SK-N-SH (cell line): ENCODE measurements at regions not wholly inside any gene's neighbourhood (a gene's known extent, or its start where the extent isn't known, plus 50 kb on each side); places are given as distances from the start of the nearest gene placed in this dataset.

Source experiments
- CTCF ChIA-PET: fragments of 300-600, 350-600 bp; formaldehyde crosslinking; extraction: SDS; loops from one replicate; lab custom pipeline; 2021; lab: Yijun Ruan, JAX
- POLR2A ChIA-PET: fragments of 350-600 bp; sonication (Branson Sonifier 250); formaldehyde crosslinking; extraction: SDS; loops from one replicate; lab custom pipeline; 2020; ENCODE audit warnings: antibody characterized with exemption, inconsistent platforms; lab: Yijun Ruan, JAX
- DNase-seq: peaks from one replicate; pipeline ENCODE4 v3.0.0; 2012
- H2AFZ ChIP-seq: fragments of 200-600 bp; sonication (generic); 2 replicates; pipeline ENCODE4 v1.8.1; 2016; ENCODE audit warnings: antibody characterized with exemption, mild to moderate bottlenecking, low read depth
- H3F3A ChIP-seq: fragments of 200-600 bp; sonication (generic); replicated peaks from 2 replicates; pipeline ENCODE3; 2016; ENCODE audit warnings: antibody characterized with exemption, mild to moderate bottlenecking; ENCODE audit not compliant: insufficient read depth
- H3K27ac ChIP-seq, 2 experiments: fragments of 200-500 bp in 1 of 2; fragments of 200-600 bp in 1 of 2; sonication (Bioruptor generic) in 1 of 2; sonication (generic), shearing (Covaris generic) in 1 of 2; 2 replicates each; pipeline versions ENCODE4 v1.5.1 to v1.6.1; 2014 to 2016; ENCODE audit warnings: low read depth in 2 of 2, inconsistent platforms in 1 of 2, low read length in 1 of 2, mild to moderate bottlenecking in 1 of 2, mixed read lengths in 1 of 2
- H3K27me3 ChIP-seq: fragments of 200-600 bp; sonication (generic), shearing (Covaris generic); 2 replicates; pipeline ENCODE4 v1.6.1; 2016; ENCODE audit warnings: mixed run types; ENCODE audit not compliant: insufficient read depth
- H3K36me3 ChIP-seq, 2 experiments: fragments of 200-500 bp in 1 of 2; fragments of 200-600 bp in 1 of 2; sonication (Bioruptor generic) in 1 of 2; sonication (generic) in 1 of 2; replicated peaks in 1 of 2; 2 replicates each; pipeline versions ENCODE3 to v1.5.1; 2014 to 2016; ENCODE audit warnings: low read length in 1 of 2, mild to moderate bottlenecking in 1 of 2; ENCODE audit not compliant: insufficient read depth in 2 of 2, control insufficient read depth in 1 of 2
- H3K4me1 ChIP-seq, 2 experiments: fragments of 200-500 bp in 1 of 2; fragments of 200-600 bp in 1 of 2; sonication (Bioruptor generic) in 1 of 2; sonication (generic), shearing (Covaris generic) in 1 of 2; 2 replicates each; pipeline versions ENCODE4 v1.5.1 to v1.6.1; 2014 to 2016; ENCODE audit warnings: low read depth in 1 of 2, low read length in 1 of 2, mixed run types in 1 of 2; ENCODE audit not compliant: insufficient read depth in 2 of 2, control insufficient read depth in 1 of 2
- H3K4me2 ChIP-seq: fragments of 200-600 bp; sonication (generic), shearing (Covaris generic); 2 replicates; pipeline ENCODE4 v1.6.1; 2017; ENCODE audit warnings: mixed run types
- H3K4me3 ChIP-seq, 2 experiments: fragments of 200-500 bp in 1 of 2; fragments of 200-600 bp in 1 of 2; sonication (Bioruptor generic) in 1 of 2; sonication (generic), shearing (Covaris generic) in 1 of 2; 2 replicates each; pipeline versions ENCODE4 v1.5.1 to v1.8.1; 2014 to 2016; ENCODE audit warnings: low read depth in 2 of 2, inconsistent platforms in 1 of 2, low read length in 1 of 2, mild to moderate bottlenecking in 1 of 2, mixed read lengths in 1 of 2, moderate library complexity in 1 of 2
- H3K79me2 ChIP-seq: fragments of 200-600 bp; sonication (generic); 2 replicates; pipeline ENCODE4 v1.8.1; 2017; ENCODE audit warnings: mild to moderate bottlenecking; ENCODE audit not compliant: insufficient read depth
- H3K9ac ChIP-seq: fragments of 200-600 bp; sonication (generic); 2 replicates; pipeline ENCODE4 v1.6.1; 2017; ENCODE audit warnings: mixed run types
- H3K9me2 ChIP-seq: fragments of 200-600 bp; sonication (generic); 2 replicates; pipeline ENCODE4 v1.6.1; 2017; ENCODE audit warnings: mixed run types
- H3K9me3 ChIP-seq: fragments of 200-600 bp; sonication (generic); 2 replicates; pipeline ENCODE4 v1.6.1; 2017; ENCODE audit warnings: mixed run types, mild to moderate bottlenecking, moderate library complexity
- H4K20me1 ChIP-seq: fragments of 200-600 bp; sonication (generic); 2 replicates; pipeline ENCODE4 v1.6.1; 2017; ENCODE audit warnings: mild to moderate bottlenecking, mixed run types; ENCODE audit not compliant: insufficient read depth
- CHD2 ChIP-seq: fragments of 150-350 bp; IDR thresholded peaks from 2 replicates; pipeline ENCODE4 v1.6.1; 2018; ENCODE audit warnings: low read length; ENCODE audit not compliant: partially characterized antibody
- EZH2phosphoT487 ChIP-seq: fragments of 200-600 bp; sonication (generic); IDR thresholded peaks from 2 replicates; pipeline ENCODE4 v1.6.1; 2017; ENCODE audit warnings: low read depth, mixed run types, mild to moderate bottlenecking, antibody characterized with exemption, moderate library complexity, borderline replicate concordance
- FOSL2 ChIP-seq: IDR thresholded peaks from 2 replicates; pipeline ENCODE4 v1.4.0; 2012; ENCODE audit warnings: low read depth, mild to moderate bottlenecking, moderate library complexity, borderline replicate concordance
- FOXJ3 ChIP-seq: sonication (generic); formaldehyde crosslinking; IDR thresholded peaks from 2 replicates; pipeline ENCODE4 v1.5.1; 2020; ENCODE audit warnings: mild to moderate bottlenecking, missing genetic modification reagents
- GABPA ChIP-seq: IDR thresholded peaks from 2 replicates; pipeline ENCODE4 v1.4.0; 2012; ENCODE audit warnings: low read depth, mild to moderate bottlenecking
- JUND ChIP-seq: IDR thresholded peaks from 2 replicates; pipeline ENCODE4 v1.4.0; 2012
- MEF2A ChIP-seq: IDR thresholded peaks from 2 replicates; pipeline ENCODE4 v1.4.0; 2012; ENCODE audit warnings: low read depth, borderline replicate concordance
- MXI1 ChIP-seq: IDR thresholded peaks from 2 replicates; pipeline ENCODE4 v1.6.1; 2012; ENCODE audit warnings: mild to moderate bottlenecking, low read depth, low read length, improper control_type of control experiment
- NFIC ChIP-seq: IDR thresholded peaks from 2 replicates; pipeline ENCODE4 v1.4.0; 2012; ENCODE audit warnings: borderline replicate concordance
- NRF1 ChIP-seq: IDR thresholded peaks from 2 replicates; pipeline ENCODE4 v1.6.1; 2012; ENCODE audit warnings: low read depth, mild to moderate bottlenecking, low read length
- RFX5 ChIP-seq: IDR thresholded peaks from 2 replicates; pipeline ENCODE4 v1.6.1; 2012; ENCODE audit warnings: mild to moderate bottlenecking, improper control_type of control experiment, low read length
- RXRA ChIP-seq: IDR thresholded peaks from 2 replicates; pipeline ENCODE4 v1.4.0; 2012; ENCODE audit warnings: low read depth, mild to moderate bottlenecking, borderline replicate concordance
- SIN3A ChIP-seq: IDR thresholded peaks from 2 replicates; pipeline ENCODE4 v1.6.1; 2012; ENCODE audit warnings: low read depth, mild to moderate bottlenecking, low read length, moderate library complexity, borderline replicate concordance
- SMC3 ChIP-seq: IDR thresholded peaks from 2 replicates; pipeline ENCODE4 v1.6.1; 2012; ENCODE audit warnings: low read depth, low read length, improper control_type of control experiment
- TAF1 ChIP-seq: IDR thresholded peaks from 2 replicates; pipeline ENCODE4 v1.6.1; 2012; ENCODE audit warnings: low read depth, mild to moderate bottlenecking, low read length, moderate library complexity, borderline replicate concordance
- TCF12 ChIP-seq: IDR thresholded peaks from 2 replicates; pipeline ENCODE4 v1.4.0; 2012
- TEAD4 ChIP-seq: IDR thresholded peaks from 2 replicates; pipeline ENCODE4 v1.4.0; 2012; ENCODE audit warnings: mild to moderate bottlenecking, borderline replicate concordance; ENCODE audit not compliant: insufficient read depth
- YY1 ChIP-seq: IDR thresholded peaks from 2 replicates; pipeline ENCODE4 v1.4.0; 2012; ENCODE audit warnings: low read depth, mild to moderate bottlenecking
- WGBS: methylation state at CpG from one replicate; pipeline ENCODE4 v1.1.6; 2017; ENCODE audit warnings: low lambda C conversion rate; 5-methylcytosine and 5-hydroxymethylcytosine counted together
- TF ChIP-seq, protein P1 (sequence below): IDR thresholded peaks from 2 replicates; pipeline ENCODE4 v1.4.0; 2012; ENCODE audit warnings: low read depth
- TF ChIP-seq, protein P2 (sequence below): IDR thresholded peaks from 2 replicates; pipeline ENCODE4 v1.4.0; 2012; ENCODE audit warnings: low read depth, borderline replicate concordance
- TF ChIP-seq, protein P3 (sequence below): IDR thresholded peaks from 2 replicates; pipeline ENCODE4; 2012
- TF ChIP-seq, protein P4 (sequence below): IDR thresholded peaks from 2 replicates; pipeline ENCODE4 v1.4.0; 2012; ENCODE audit warnings: low read depth, borderline replicate concordance

DNA sequence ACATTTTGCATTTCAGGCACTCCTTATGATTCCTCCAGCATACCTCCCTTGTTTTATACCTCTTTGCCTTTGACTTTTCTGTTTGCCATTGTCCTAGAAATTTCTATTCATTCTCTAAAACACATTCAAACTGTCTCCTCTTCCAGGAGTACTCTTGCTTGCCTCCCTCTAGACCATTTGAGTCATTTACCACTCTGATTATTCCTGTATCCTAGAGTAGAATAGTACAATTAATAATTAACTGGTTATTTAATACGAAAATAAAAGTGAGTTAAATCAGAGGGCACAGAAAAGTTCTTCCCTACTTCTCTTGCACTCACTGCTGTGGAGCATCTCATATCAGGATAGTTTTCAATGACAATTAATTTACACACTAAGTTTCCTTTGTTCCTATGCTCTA, 290.2 kb upstream of the RORA start:
- no peaks in the 10 kb centered on the region for H3K9me2 ChIP-seq
- H2AFZ ChIP-seq: no peak overlapping the region
- H3F3A ChIP-seq: peaks cover 4% of the 10 kb centered on the region
- H3K9me3 ChIP-seq: no peaks in the 10 kb centered on the region
- no peaks in the 10 kb centered on the region for H3K79me2 ChIP-seq
- no peaks in the 10 kb centered on the region; a peak in 1 of 4 replicates for H3K4me1 ChIP-seq
- no peak for DNase-seq
- no peaks in the 10 kb centered on the region for H3K27me3 ChIP-seq
- ChIA-PET POLR2A (no interaction called here), CTCF (no interaction called here)
- TF ChIP-seq NFIC (no peak), JUND (no peak), FOSL2 (no peak), SIN3A (no peak), MEF2A (no peak), SMC3 (no peak), TEAD4 (no peak), TCF12 (no peak), GABPA (no peak)
- TF ChIP-seq, protein P1, sequence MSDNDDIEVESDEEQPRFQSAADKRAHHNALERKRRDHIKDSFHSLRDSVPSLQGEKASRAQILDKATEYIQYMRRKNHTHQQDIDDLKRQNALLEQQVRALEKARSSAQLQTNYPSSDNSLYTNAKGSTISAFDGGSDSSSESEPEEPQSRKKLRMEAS: no peak
- TF ChIP-seq, protein P2, sequence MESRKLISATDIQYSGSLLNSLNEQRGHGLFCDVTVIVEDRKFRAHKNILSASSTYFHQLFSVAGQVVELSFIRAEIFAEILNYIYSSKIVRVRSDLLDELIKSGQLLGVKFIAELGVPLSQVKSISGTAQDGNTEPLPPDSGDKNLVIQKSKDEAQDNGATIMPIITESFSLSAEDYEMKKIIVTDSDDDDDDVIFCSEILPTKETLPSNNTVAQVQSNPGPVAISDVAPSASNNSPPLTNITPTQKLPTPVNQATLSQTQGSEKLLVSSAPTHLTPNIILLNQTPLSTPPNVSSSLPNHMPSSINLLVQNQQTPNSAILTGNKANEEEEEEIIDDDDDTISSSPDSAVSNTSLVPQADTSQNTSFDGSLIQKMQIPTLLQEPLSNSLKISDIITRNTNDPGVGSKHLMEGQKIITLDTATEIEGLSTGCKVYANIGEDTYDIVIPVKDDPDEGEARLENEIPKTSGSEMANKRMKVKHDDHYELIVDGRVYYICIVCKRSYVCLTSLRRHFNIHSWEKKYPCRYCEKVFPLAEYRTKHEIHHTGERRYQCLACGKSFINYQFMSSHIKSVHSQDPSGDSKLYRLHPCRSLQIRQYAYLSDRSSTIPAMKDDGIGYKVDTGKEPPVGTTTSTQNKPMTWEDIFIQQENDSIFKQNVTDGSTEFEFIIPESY: no peak
- TF ChIP-seq, protein P3, sequence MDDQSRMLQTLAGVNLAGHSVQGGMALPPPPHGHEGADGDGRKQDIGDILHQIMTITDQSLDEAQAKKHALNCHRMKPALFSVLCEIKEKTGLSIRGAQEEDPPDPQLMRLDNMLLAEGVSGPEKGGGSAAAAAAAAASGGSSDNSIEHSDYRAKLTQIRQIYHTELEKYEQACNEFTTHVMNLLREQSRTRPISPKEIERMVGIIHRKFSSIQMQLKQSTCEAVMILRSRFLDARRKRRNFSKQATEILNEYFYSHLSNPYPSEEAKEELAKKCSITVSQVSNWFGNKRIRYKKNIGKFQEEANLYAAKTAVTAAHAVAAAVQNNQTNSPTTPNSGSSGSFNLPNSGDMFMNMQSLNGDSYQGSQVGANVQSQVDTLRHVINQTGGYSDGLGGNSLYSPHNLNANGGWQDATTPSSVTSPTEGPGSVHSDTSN: no peak
- no peak overlapping the region for H3K27ac ChIP-seq
- no peak overlapping the region for H3K9ac ChIP-seq
- no peak overlapping the region for H3K4me3 ChIP-seq
- 38% methylated on average over 1 of the region's 1 CpG for WGBS
- no peaks in the 10 kb centered on the region for H4K20me1 ChIP-seq
- H3K4me2 ChIP-seq: no peak overlapping the region
- H3K36me3 ChIP-seq: no peaks in the 10 kb centered on the region

DNA sequence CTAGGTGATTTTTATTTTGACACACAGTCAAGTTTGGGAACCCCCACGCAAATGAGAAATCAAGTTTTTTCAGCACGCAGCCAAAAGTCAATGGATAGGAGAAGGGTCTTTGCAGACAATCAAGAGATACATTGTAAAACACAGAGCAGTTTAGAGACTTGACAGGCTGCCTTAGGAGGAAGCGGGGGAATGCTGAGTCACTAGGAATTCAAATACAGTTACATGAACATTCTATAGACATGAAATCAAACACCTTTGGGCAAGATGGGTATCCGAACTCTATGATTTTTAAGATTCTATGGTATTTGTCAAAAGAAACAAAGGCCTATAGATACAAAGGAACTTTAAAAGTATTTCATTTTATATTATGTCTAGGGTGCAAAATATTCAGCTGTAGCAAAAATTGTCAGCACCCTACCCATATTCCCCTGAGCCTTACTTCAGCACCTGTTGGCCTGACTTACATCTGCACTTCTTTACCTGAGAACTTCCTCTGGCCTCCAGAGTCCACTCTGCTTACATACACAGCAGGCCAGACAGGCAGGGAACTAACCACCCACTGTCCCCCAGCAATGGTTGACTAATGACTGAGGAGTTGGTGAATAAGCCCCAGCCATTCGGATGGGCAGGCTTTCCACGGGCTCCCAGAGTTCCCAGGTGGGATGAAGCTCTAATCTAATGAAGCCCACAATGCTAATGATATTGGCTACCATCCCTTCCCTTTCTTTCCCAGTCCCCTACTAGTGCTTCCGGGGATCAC, 289.3 kb upstream of the RORA start:
- H3K4me2 ChIP-seq: no peak overlapping the region
- no peaks in the 10 kb centered on the region; a peak in 1 of 4 replicates for H3K4me1 ChIP-seq
- H3K9me2 ChIP-seq: no peaks in the 10 kb centered on the region
- H3K9ac ChIP-seq: no peak overlapping the region
- ChIA-PET POLR2A (no interaction called here), CTCF (no interaction called here)
- no peak for DNase-seq
- no peak overlapping the region for H2AFZ ChIP-seq
- no peaks in the 10 kb centered on the region for H4K20me1 ChIP-seq
- peaks cover 4% of the 10 kb centered on the region for H3F3A ChIP-seq
- no peaks in the 10 kb centered on the region for H3K9me3 ChIP-seq
- H3K4me3 ChIP-seq: no peak overlapping the region
- H3K27me3 ChIP-seq: no peaks in the 10 kb centered on the region
- TF ChIP-seq TAF1 (no peak), SIN3A (no peak), YY1 (no peak), RFX5 (no peak), RXRA (no peak), MXI1 (no peak), TEAD4 (no peak), NRF1 (no peak), SMC3 (no peak), EZH2phosphoT487 (no peak), JUND (no peak), CHD2 (no peak), FOXJ3 (CRISPR knock-in tag) (no peak)
- TF ChIP-seq, protein P4, sequence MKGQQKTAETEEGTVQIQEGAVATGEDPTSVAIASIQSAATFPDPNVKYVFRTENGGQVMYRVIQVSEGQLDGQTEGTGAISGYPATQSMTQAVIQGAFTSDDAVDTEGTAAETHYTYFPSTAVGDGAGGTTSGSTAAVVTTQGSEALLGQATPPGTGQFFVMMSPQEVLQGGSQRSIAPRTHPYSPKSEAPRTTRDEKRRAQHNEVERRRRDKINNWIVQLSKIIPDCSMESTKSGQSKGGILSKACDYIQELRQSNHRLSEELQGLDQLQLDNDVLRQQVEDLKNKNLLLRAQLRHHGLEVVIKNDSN: no peak
- TF ChIP-seq, all 33 proteins: peak for 0
- WGBS: 65% methylated on average over 6 of the region's 7 CpGs
- no peak overlapping the region for H3K27ac ChIP-seq
- H3K36me3 ChIP-seq: no peaks in the 10 kb centered on the region
- no peaks in the 10 kb centered on the region for H3K79me2 ChIP-seq
